Bronchial epithelial cell (primary cell): ENCODE measurements at regions not wholly inside any gene's neighbourhood (a gene's known extent, or its start where the extent isn't known, plus 50 kb on each side); places are given as distances from the start of the nearest gene placed in this dataset.
A peak's percentile ranks its signal among the peaks of the same experiment; 100 is the strongest.

Experiments
- DNase-seq: peaks from one replicate; pipeline ENCODE4 v3.0.0-alpha.2; 2010; ENCODE audit warnings: low read depth
- FAIRE-seq: peaks from 2 replicates; lab custom pipeline; 2011; peaks lifted over from hg19 to GRCh38; lab: Jason Lieb, UNC
- H3K27me3 ChIP-seq: 2 replicates; pipeline ENCODE4 v1.5.1; 2011; ENCODE audit warnings: low read length; ENCODE audit not compliant: control insufficient read depth, insufficient read depth
- H3K36me3 ChIP-seq: 2 replicates; pipeline ENCODE4 v1.5.1; 2011; ENCODE audit warnings: low read length; ENCODE audit not compliant: control insufficient read depth, insufficient read depth
- H3K4me3 ChIP-seq: 2 replicates; pipeline ENCODE4 v1.5.1; 2011; ENCODE audit warnings: mild to moderate bottlenecking, low read depth, low read length, control low read depth
- CTCF ChIP-seq: IDR thresholded peaks from 2 replicates; pipeline ENCODE4 v1.5.1; 2011; ENCODE audit warnings: mild to moderate bottlenecking, moderate library complexity, low read length, control low read depth, inconsistent platforms; ENCODE audit not compliant: insufficient read depth, severe bottlenecking

DNA sequence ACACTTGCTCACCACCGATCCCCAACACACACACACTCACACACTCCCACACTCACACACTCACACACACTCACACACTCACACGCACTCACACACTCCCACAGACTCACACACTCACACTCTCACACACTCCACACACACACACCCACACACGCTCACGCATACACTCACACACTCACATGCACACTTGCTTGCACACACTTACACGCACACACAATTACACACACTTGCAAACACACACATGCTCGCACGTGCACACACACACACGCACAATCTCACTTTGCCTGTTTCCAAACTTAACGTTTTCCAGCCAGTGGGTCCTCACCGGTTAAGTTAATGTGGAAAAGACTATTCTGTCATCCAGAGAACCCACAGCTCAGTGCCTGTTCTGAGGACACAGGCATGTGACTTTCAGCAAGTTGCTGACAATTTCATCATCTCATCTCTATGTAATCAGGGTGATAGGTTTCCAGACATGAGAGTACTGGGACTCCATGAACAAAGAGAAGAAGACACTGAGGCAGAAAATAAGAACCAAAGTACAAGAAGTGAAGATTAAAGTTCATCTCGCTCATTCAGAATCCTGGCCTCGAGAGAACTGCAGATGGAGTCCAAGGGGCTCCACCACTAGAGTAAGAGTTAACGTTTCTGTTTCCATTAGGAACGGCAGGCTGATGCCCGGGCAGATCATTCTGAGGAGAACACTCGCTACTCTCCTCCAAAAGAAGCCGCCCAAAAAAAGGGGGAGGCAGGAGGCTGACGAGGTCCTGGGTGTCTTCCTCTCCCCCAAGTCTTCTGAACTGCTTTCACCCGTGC, 153.2 kb upstream of the FRG1 start:
- FAIRE-seq = peak; percentile 85
- no peak for TF ChIP-seq CTCF
- DNase-seq = no peak

DNA sequence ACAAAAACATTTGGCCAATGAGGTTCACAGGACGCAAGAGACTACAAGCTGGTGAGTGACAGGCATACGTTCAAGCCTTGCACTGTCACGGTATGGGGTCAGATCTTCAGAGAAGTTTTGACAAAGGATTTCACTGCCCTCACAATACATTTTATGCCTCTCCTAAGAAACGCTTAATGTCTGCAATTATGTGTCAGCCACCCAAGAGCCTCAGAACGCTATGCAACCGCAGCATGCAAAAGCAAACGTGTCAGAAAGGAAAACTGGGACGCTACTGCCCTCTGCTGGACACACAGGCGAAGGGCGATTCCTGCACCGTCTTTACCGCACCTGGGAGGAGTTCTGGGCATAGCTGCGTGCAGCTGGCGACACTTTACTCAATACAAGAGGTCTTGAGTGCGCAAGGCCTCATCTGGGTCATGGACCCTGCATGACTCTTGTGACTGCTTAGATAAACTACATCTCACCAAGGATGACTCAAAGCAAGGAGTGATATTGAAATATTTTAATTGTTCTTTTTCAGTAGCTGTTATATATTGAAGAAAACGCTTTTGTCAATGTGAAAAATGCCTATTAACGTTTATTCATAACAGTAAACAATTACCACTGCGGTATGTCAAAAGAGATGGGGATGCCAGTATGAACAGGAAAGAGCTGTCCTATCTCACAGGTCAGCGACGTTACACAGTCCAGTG, 147.6 kb upstream of the FRG1 start:
- Histone ChIP-seq H3K27me3 (no peaks in the 10 kb centered on the region), H3K4me3 (no peak overlapping the region)
- peak; percentile 94 for FAIRE-seq

More for the DNA sequence above, 153.2 kb upstream of the FRG1 start:
- H3K27me3 ChIP-seq = no peaks in the 10 kb centered on the region
- H3K36me3 ChIP-seq = no peaks in the 10 kb centered on the region
- H3K4me3 ChIP-seq = no peak overlapping the region

GRCh38 chr4:189800545-189801088, 140.1 kb upstream of the FRG1 start:
- FAIRE-seq = no peak
- no peak for DNase-seq
- TF ChIP-seq CTCF = no peak

More for the DNA sequence above, 147.6 kb upstream of the FRG1 start:
- H3K36me3 ChIP-seq = no peaks in the 10 kb centered on the region
- DNase-seq = peak; percentile 52
- TF ChIP-seq CTCF = peak; percentile 95

GRCh38 chr4:189802884-189803283, 137.8 kb upstream of the FRG1 start:
- TF ChIP-seq CTCF = no peak
- Histone ChIP-seq H3K36me3 (no peaks in the 10 kb centered on the region), H3K4me3 (no peak overlapping the region), H3K27me3 (no peaks in the 10 kb centered on the region)
- FAIRE-seq (no peak), DNase-seq (no peak)

More at GRCh38 chr4:189800545-189801088, 140.1 kb upstream of the FRG1 start:
- no peak overlapping the region for H3K4me3 ChIP-seq
- H3K27me3 ChIP-seq = no peaks in the 10 kb centered on the region
- no peaks in the 10 kb centered on the region for H3K36me3 ChIP-seq

DNA sequence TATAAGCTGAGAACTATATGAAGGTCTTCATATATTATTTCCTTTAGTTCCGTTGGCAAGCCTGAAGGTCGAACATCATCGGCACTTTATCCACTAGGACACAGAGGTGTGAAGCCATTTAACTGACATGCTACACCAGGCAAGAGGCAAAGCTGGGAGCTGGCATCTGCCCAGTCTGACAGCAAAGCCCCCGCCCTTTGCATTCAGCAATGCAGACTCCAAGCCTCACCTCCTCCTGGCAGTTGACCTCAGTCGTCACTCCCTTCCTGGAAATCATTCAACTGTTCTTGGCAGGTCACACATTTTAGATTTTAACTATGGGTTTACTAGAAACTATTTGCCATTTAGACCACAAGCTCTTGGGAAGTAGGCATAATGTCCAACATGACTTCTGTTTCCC, 135.8 kb upstream of the FRG1 start:
- DNase-seq = no peak
- no peaks in the 10 kb centered on the region for H3K36me3 ChIP-seq
- H3K4me3 ChIP-seq = no peak overlapping the region
- FAIRE-seq = no peak
- no peak for TF ChIP-seq CTCF
- H3K27me3 ChIP-seq = no peaks in the 10 kb centered on the region
